HCT116 (cell line): ENCODE measurements at regions not wholly inside any gene's neighbourhood (a gene's known extent, or its start where the extent isn't known, plus 50 kb on each side); places are given as distances from the start of the nearest gene placed in this dataset.

Experiments used
- ATAC-seq: fragments of 200-7000 bp; cut with Tn5 transposase; 2 replicates; pipeline ENCODE4 v1.9.1; 2020; ENCODE audit warnings: mild to moderate bottlenecking, moderate library complexity
- BruUV-seq: library from RNA; stranded (reverse); fragments of 400-500 nt; replicated peaks from 2 replicates; lab custom pipeline; 2021; lab: Mats Ljungman, UMichigan
- CTCF ChIA-PET: fragments of 300-600 bp; sonication (Branson Sonifier 250); formaldehyde crosslinking; loops from one replicate; lab custom pipeline; 2021; ENCODE audit warnings: antibody characterized with exemption; lab: Charles Lee
- POLR2A ChIA-PET: fragments of 300-600, 350-600 bp; sonication (Branson Sonifier 250); formaldehyde crosslinking; loops from one replicate; lab custom pipeline; 2021; ENCODE audit warnings: antibody characterized with exemption; lab: Charles Lee
- RAD21 ChIA-PET, 2 experiments: fragments of 300-600 bp; sonication (Branson Sonifier 250); formaldehyde crosslinking; loops; one replicate each; lab custom pipeline; 2023; ENCODE audit warnings: low total read pairs in 2 of 2; ENCODE audit not compliant: uncharacterized antibody in 2 of 2, unreplicated experiment in 2 of 2, low non-redundant PET in 1 of 2; lab: Charles Lee
- DNase-seq: peaks from one replicate; pipeline ENCODE4 v3.0.0-alpha.2; 2010; ENCODE audit warnings: low read depth, low spot score
- H2AFZ ChIP-seq: fragments of 200-600 bp; shearing (Covaris generic), sonication (generic); 2 replicates; pipeline ENCODE4 v1.6.1; 2017; ENCODE audit warnings: low read depth, mixed run types, mixed read lengths, antibody characterized with exemption, low read length; ENCODE audit not compliant: poor library complexity, severe bottlenecking
- H3K27ac ChIP-seq: 2 replicates; pipeline ENCODE4 v1.5.1; 2012; ENCODE audit warnings: low read depth, low read length
- H3K27me3 ChIP-seq: fragments of 200-600 bp; sonication (generic); 2 replicates; pipeline ENCODE4 v1.6.1; 2016; ENCODE audit warnings: mixed run types, low read length, mixed read lengths; ENCODE audit not compliant: insufficient read depth
- H3K36me3 ChIP-seq, 2 experiments: fragments of 200-500 bp in 1 of 2; fragments of 200-600 bp in 1 of 2; sonication (Bioruptor generic) in 1 of 2; sonication (generic) in 1 of 2; 2 replicates each; pipeline versions ENCODE4 v1.5.1 to v1.6.1; 2014 to 2016; ENCODE audit warnings: low read length in 2 of 2, inconsistent platforms in 1 of 2, mixed read lengths in 1 of 2, mixed run types in 1 of 2; ENCODE audit not compliant: insufficient read depth in 2 of 2, control insufficient read depth in 1 of 2
- H3K4me1 ChIP-seq, 2 experiments: fragments of 200-600 bp in 1 of 2; sonication (generic) in 1 of 2; 2 replicates each; pipeline versions ENCODE4 v1.5.1 to v1.6.1; 2012 to 2017; ENCODE audit warnings: low read length in 2 of 2, inconsistent platforms in 1 of 2, mild to moderate bottlenecking in 1 of 2, mixed read lengths in 1 of 2, mixed run types in 1 of 2, moderate library complexity in 1 of 2; ENCODE audit not compliant: insufficient read depth in 2 of 2, control insufficient read depth in 1 of 2
- H3K4me2 ChIP-seq: fragments of 200-600 bp; sonication (generic); 2 replicates; pipeline ENCODE4 v1.6.1; 2017; ENCODE audit warnings: mixed run types, low read length, mixed read lengths
- H3K4me3 ChIP-seq, 2 experiments: fragments of 200-600 bp in 1 of 2; sonication (generic) in 1 of 2; replicated peaks in 1 of 2; 2 replicates each; pipeline ENCODE4 v1.5.1; 2011 to 2016; ENCODE audit warnings: low read length in 2 of 2, control low read depth in 1 of 2, low read depth in 1 of 2, mild to moderate bottlenecking in 1 of 2, mixed read lengths in 1 of 2, mixed run types in 1 of 2
- H3K79me2 ChIP-seq: fragments of 200-600 bp; sonication (generic); 2 replicates; pipeline ENCODE4 v1.6.1; 2017; ENCODE audit warnings: mild to moderate bottlenecking, mixed run types, low read length, moderate library complexity, mixed read lengths; ENCODE audit not compliant: insufficient read depth
- H3K9ac ChIP-seq: fragments of 200-600 bp; sonication (generic); 2 replicates; pipeline ENCODE4 v1.6.1; 2016; ENCODE audit warnings: low read length, mixed read lengths
- H3K9me2 ChIP-seq: fragments of 200-600 bp; sonication (generic), shearing (Covaris generic); 2 replicates; pipeline ENCODE4 v1.6.1; 2017; ENCODE audit warnings: mixed run types, mild to moderate bottlenecking, moderate library complexity; ENCODE audit not compliant: insufficient read depth
- H3K9me3 ChIP-seq, 2 experiments: fragments of 200-500 bp in 1 of 2; fragments of 200-600 bp in 1 of 2; sonication (Bioruptor generic) in 1 of 2; sonication (generic) in 1 of 2; 2 replicates each; pipeline ENCODE4 v1.6.1; 2014 to 2017; ENCODE audit warnings: low read length in 2 of 2, mixed read lengths in 2 of 2, inconsistent platforms in 1 of 2, low read depth in 1 of 2, mild to moderate bottlenecking in 1 of 2, mixed run types in 1 of 2, moderate library complexity in 1 of 2; ENCODE audit not compliant: control insufficient read depth in 1 of 2, insufficient read depth in 1 of 2
- H4K20me1 ChIP-seq: fragments of 200-600 bp; sonication (generic), shearing (Covaris generic); 2 replicates; pipeline ENCODE4 v1.6.1; 2017; ENCODE audit warnings: mixed run types, mild to moderate bottlenecking, moderate library complexity; ENCODE audit not compliant: insufficient read depth
- ATF3 ChIP-seq: IDR thresholded peaks from 2 replicates; pipeline ENCODE4 v1.6.1; 2012
- CBX3 ChIP-seq: IDR thresholded peaks from 2 replicates; pipeline ENCODE4 v1.6.1; 2012; ENCODE audit warnings: low read depth
- EGR1 ChIP-seq: IDR thresholded peaks from 2 replicates; pipeline ENCODE4 v1.6.1; 2012; ENCODE audit warnings: low read depth
- ELF1 ChIP-seq: IDR thresholded peaks from 2 replicates; pipeline ENCODE4 v1.6.1; 2012; ENCODE audit warnings: low read depth, borderline replicate concordance
- EZH2 ChIP-seq: fragments of 200-600 bp; sonication (generic); IDR thresholded peaks from 2 replicates; pipeline ENCODE4 v1.6.1; 2017; ENCODE audit warnings: antibody characterized with exemption, mixed run types
- EZH2phosphoT487 ChIP-seq: fragments of 200-600 bp; IDR thresholded peaks from 2 replicates; pipeline ENCODE4 v1.6.1; 2018; ENCODE audit warnings: antibody characterized with exemption, borderline replicate concordance
- FOSL1 ChIP-seq: IDR thresholded peaks from 2 replicates; pipeline ENCODE4 v1.6.1; 2012; ENCODE audit warnings: low read depth
- JUND ChIP-seq: IDR thresholded peaks from 2 replicates; pipeline ENCODE4 v1.6.1; 2012
- MAX ChIP-seq: IDR thresholded peaks from 2 replicates; pipeline ENCODE4 v1.6.1; 2012
- POLR2AphosphoS5 ChIP-seq: IDR thresholded peaks from 2 replicates; pipeline ENCODE4 v1.6.1; 2011; ENCODE audit warnings: mild to moderate bottlenecking, low read depth, low read length, moderate library complexity
- REST ChIP-seq: IDR thresholded peaks from 2 replicates; pipeline ENCODE4 v1.6.1; 2012; ENCODE audit warnings: low read depth
- SIN3A ChIP-seq: IDR thresholded peaks from 2 replicates; pipeline ENCODE4 v1.6.1; 2012; ENCODE audit warnings: low read depth
- SP1 ChIP-seq: IDR thresholded peaks from 2 replicates; pipeline ENCODE4 v1.6.1; 2012; ENCODE audit warnings: low read depth
- SRF ChIP-seq: IDR thresholded peaks from 2 replicates; pipeline ENCODE4 v1.6.1; 2012; ENCODE audit warnings: low read depth
- TCF7L2 ChIP-seq: IDR thresholded peaks from 2 replicates; pipeline ENCODE4 v1.7.0; 2011; ENCODE audit warnings: borderline replicate concordance, inconsistent platforms; ENCODE audit not compliant: insufficient read depth, insufficient read length; ENCODE audit errors: extremely low read depth
- ZNF274 ChIP-seq: fragments of 200-500 bp; sonication (Bioruptor generic); IDR thresholded peaks from 2 replicates; pipeline ENCODE4 v1.6.1; 2014; ENCODE audit warnings: mild to moderate bottlenecking, low read depth, low read length, inconsistent platforms
- intact Hi-C: fragments of 100-400 bp; cut with micrococcal nuclease; formaldehyde crosslinking; loops from 2 replicates; pipeline ENCODE4 v1.10.0; 2022

GRCh38 chr19:29076161-29076560 is 136.8 kb downstream of the UQCRFS1 start:
- ATAC-seq = no peak
- TF ChIP-seq SIN3A (no peak), ATF3 (no peak)
- TF ChIP-seq, all 23 proteins: peak for 0
- Histone ChIP-seq H3K9ac (no peak overlapping the region), H3K79me2 (no peaks in the 10 kb centered on the region), H3K4me1 (no peaks in the 10 kb centered on the region), H3K9me2 (no peaks in the 10 kb centered on the region), H3K27ac (no peak overlapping the region), H2AFZ (no peak overlapping the region), H3K9me3 (peaks cover 0 to 3% of the 10 kb centered on the region in 2 experiments; a peak in 2 of 4 replicates), H3K4me3 (no peak overlapping the region), H3K27me3 (no peaks in the 10 kb centered on the region), H3K36me3 (no peaks in the 10 kb centered on the region), H4K20me1 (no peaks in the 10 kb centered on the region), H3K4me2 (no peak overlapping the region)
- ChIA-PET POLR2A (no interaction called here), CTCF (no interaction called here), RAD21 (no interaction called here)
- BruUV-seq = no TSS peak
- DNase-seq = no peak
- intact Hi-C loops = no loop called here

GRCh38 chr19:29075149-29075548 is 137.8 kb downstream of the UQCRFS1 start:
- Histone ChIP-seq H3K4me3 (no peak overlapping the region), H3K36me3 (no peaks in the 10 kb centered on the region), H2AFZ (no peak overlapping the region), H3K4me1 (no peaks in the 10 kb centered on the region), H3K9ac (no peak overlapping the region), H3K9me2 (no peaks in the 10 kb centered on the region), H3K9me3 (peaks cover 0 to 3% of the 10 kb centered on the region in 2 experiments; a peak in 2 of 4 replicates), H3K27ac (no peak overlapping the region), H3K27me3 (no peaks in the 10 kb centered on the region), H4K20me1 (no peaks in the 10 kb centered on the region), H3K79me2 (no peaks in the 10 kb centered on the region), H3K4me2 (no peak overlapping the region)
- no peak for ATAC-seq
- CTCF ChIA-PET = no interaction called here
- intact Hi-C loops = no loop called here
- POLR2A ChIA-PET = no interaction called here
- RAD21 ChIA-PET = no interaction called here
- DNase-seq = no peak
- BruUV-seq = no TSS peak
- TF ChIP-seq SIN3A = no peak
- no peak for TF ChIP-seq ELF1
- TF ChIP-seq SP1 = no peak
- no peak for TF ChIP-seq EZH2
- no peak for TF ChIP-seq FOSL1
- TF ChIP-seq ATF3 = no peak
- TF ChIP-seq SRF = no peak
- TF ChIP-seq EGR1 = no peak
- no peak for TF ChIP-seq JUND
- no peak for TF ChIP-seq REST
- TF ChIP-seq ZNF274 = no peak
- TF ChIP-seq MAX = no peak
- no peak for TF ChIP-seq TCF7L2
- TF ChIP-seq CBX3 = no peak
- no peak for TF ChIP-seq POLR2AphosphoS5
- TF ChIP-seq EZH2phosphoT487 = no peak
